IMR-90 (cell line): ENCODE measurements at regions not wholly inside any gene's neighbourhood (a gene's known extent, or its start where the extent isn't known, plus 50 kb on each side); places are given as distances from the start of the nearest gene placed in this dataset.

Experiments
- ATAC-seq: fragments of 200-7000 bp; cut with Tn5 transposase; 2 replicates; pipeline ENCODE4 v1.9.1; 2020; ENCODE audit warnings: low read depth, mild to moderate bottlenecking, moderate library complexity
- BruUV-seq: library from RNA; stranded (reverse); fragments of 400-500 nt; replicated peaks from 2 replicates; lab custom pipeline; 2021; lab: Mats Ljungman, UMichigan
- CTCF ChIA-PET: fragments of 300-600 bp; formaldehyde crosslinking; extraction: SDS; loops from one replicate; lab custom pipeline; 2021; ENCODE audit warnings: antibody characterized with exemption; lab: Yijun Ruan, JAX
- POLR2A ChIA-PET: fragments of 300-600 bp; sonication (Branson Sonifier 250); formaldehyde crosslinking; loops from one replicate; lab custom pipeline; 2022; ENCODE audit warnings: antibody characterized with exemption; ENCODE audit not compliant: unreplicated experiment; lab: Charles Lee
- DNase-seq: peaks from one replicate; pipeline ENCODE4 v3.0.0; 2013
- H2AFZ ChIP-seq: replicated peaks from 2 replicates; pipeline ENCODE3; 2013; ENCODE audit warnings: low read length, mild to moderate bottlenecking; ENCODE audit not compliant: poor library complexity
- H2AK5ac ChIP-seq: 2 replicates; pipeline ENCODE4 v1.6.1; 2013; ENCODE audit warnings: low read depth, low read length, inconsistent platforms
- H2AK9ac ChIP-seq: replicated peaks from 2 replicates; pipeline ENCODE3; 2013; ENCODE audit warnings: mild to moderate bottlenecking, low read depth, low read length, moderate library complexity; ENCODE audit not compliant: poor library complexity
- H2BK120ac ChIP-seq: 2 replicates; pipeline ENCODE4 v1.6.1; 2013; ENCODE audit warnings: low read depth, low read length, inconsistent platforms
- H2BK15ac ChIP-seq: 3 replicates; pipeline ENCODE4 v1.6.1; 2013; ENCODE audit warnings: low read depth, low read length, inconsistent platforms
- H2BK20ac ChIP-seq: 2 replicates; pipeline ENCODE4 v1.6.1; 2013; ENCODE audit warnings: low read depth, mild to moderate bottlenecking, inconsistent platforms, low read length, moderate library complexity
- H2BK5ac ChIP-seq: 2 replicates; pipeline ENCODE4 v1.6.1; 2013; ENCODE audit warnings: mild to moderate bottlenecking, low read depth, low read length, inconsistent platforms; ENCODE audit not compliant: poor library complexity, severe bottlenecking
- H3K14ac ChIP-seq: replicated peaks from 2 replicates; pipeline ENCODE4 v1.6.1; 2013; ENCODE audit warnings: low read depth, low read length, inconsistent platforms
- H3K18ac ChIP-seq: 2 replicates; pipeline ENCODE4 v1.6.1; 2013; ENCODE audit warnings: low read depth, low read length, control low read depth
- H3K23ac ChIP-seq: 2 replicates; pipeline ENCODE4 v1.6.1; 2013; ENCODE audit warnings: low read depth, low read length, inconsistent platforms
- H3K27ac ChIP-seq: 2 replicates; pipeline ENCODE4 v1.5.1; 2013; ENCODE audit warnings: mild to moderate bottlenecking, control low read depth, low read length; ENCODE audit not compliant: insufficient read depth
- H3K27me3 ChIP-seq: 2 replicates; pipeline ENCODE4 v1.6.1; 2013; ENCODE audit warnings: low read length; ENCODE audit not compliant: control insufficient read depth, insufficient read depth
- H3K36me3 ChIP-seq: 2 replicates; pipeline ENCODE4 v1.6.1; 2013; ENCODE audit warnings: low read length, mixed read lengths; ENCODE audit not compliant: control insufficient read depth, insufficient read depth
- H3K4ac ChIP-seq: 2 replicates; pipeline ENCODE4 v1.6.1; 2013; ENCODE audit warnings: low read depth, low read length, inconsistent platforms
- H3K4me1 ChIP-seq: 2 replicates; pipeline ENCODE4 v1.6.1; 2013; ENCODE audit warnings: low read length, mixed read lengths; ENCODE audit not compliant: control insufficient read depth, insufficient read depth
- H3K4me2 ChIP-seq: 2 replicates; pipeline ENCODE4 v1.6.1; 2013; ENCODE audit warnings: low read depth, mild to moderate bottlenecking, control low read depth, low read length, moderate library complexity
- H3K4me3 ChIP-seq: 2 replicates; pipeline ENCODE4 v1.5.1; 2013; ENCODE audit warnings: low read depth, mild to moderate bottlenecking, control low read depth, low read length, moderate library complexity; ENCODE audit not compliant: insufficient read depth
- H3K56ac ChIP-seq: 2 replicates; pipeline ENCODE4 v1.6.1; 2013; ENCODE audit warnings: low read length, inconsistent platforms; ENCODE audit not compliant: insufficient read depth; ENCODE audit errors: extremely low read depth
- H3K79me1 ChIP-seq, 2 experiments: 2 replicates each; pipeline ENCODE4 v1.6.1; 2013; ENCODE audit warnings: low read length in 2 of 2, inconsistent platforms in 1 of 2, low read depth in 1 of 2
- H3K9ac ChIP-seq: 2 replicates; pipeline ENCODE4 v1.6.1; 2013; ENCODE audit warnings: low read depth, low read length, control low read depth
- H3K9me1 ChIP-seq: 2 replicates; pipeline ENCODE4 v1.6.1; 2013; ENCODE audit warnings: low read length, inconsistent platforms; ENCODE audit not compliant: insufficient read depth
- H3K9me3 ChIP-seq: 2 replicates; pipeline ENCODE4 v1.6.1; 2013; ENCODE audit warnings: low read length; ENCODE audit not compliant: control insufficient read depth, insufficient read depth
- H4K20me1 ChIP-seq: 2 replicates; pipeline ENCODE4 v1.6.1; 2013; ENCODE audit warnings: low read length, inconsistent platforms; ENCODE audit not compliant: insufficient read depth
- H4K5ac ChIP-seq: 2 replicates; pipeline ENCODE4 v1.6.1; 2013; ENCODE audit warnings: mild to moderate bottlenecking, low read depth, low read length, control low read depth
- H4K8ac ChIP-seq, 2 experiments: 2 replicates each; pipeline ENCODE4 v1.6.1; 2013; ENCODE audit warnings: low read depth in 2 of 2, low read length in 2 of 2, control low read depth in 1 of 2, inconsistent platforms in 1 of 2
- H4K91ac ChIP-seq: 2 replicates; pipeline ENCODE4 v1.6.1; 2013; ENCODE audit warnings: low read depth, low read length, inconsistent platforms; ENCODE audit not compliant: insufficient read depth
- MAFK ChIP-seq: IDR thresholded peaks from 2 replicates; pipeline ENCODE4 v1.6.1; 2012; ENCODE audit warnings: low read depth, low read length, improper control_type of control experiment
- MAZ ChIP-seq: IDR thresholded peaks from 2 replicates; pipeline ENCODE4 v1.6.1; 2012; ENCODE audit warnings: low read depth, mild to moderate bottlenecking, low read length, improper control_type of control experiment, moderate library complexity, borderline replicate concordance
- MXI1 ChIP-seq: IDR thresholded peaks from 2 replicates; pipeline ENCODE4 v1.6.1; 2012; ENCODE audit warnings: low read depth, mild to moderate bottlenecking, low read length, moderate library complexity, borderline replicate concordance
- POLR2A ChIP-seq: IDR thresholded peaks from 2 replicates; pipeline ENCODE4 v1.6.1; 2012; ENCODE audit warnings: mild to moderate bottlenecking, low read depth, low read length
- RAD21 ChIP-seq: IDR thresholded peaks from 2 replicates; pipeline ENCODE4 v1.6.1; 2012; ENCODE audit warnings: low read length, improper control_type of control experiment
- WGBS, 2 experiments: methylation state at CpG; one replicate each; pipeline versions ENCODE4 v1.1.5 to v1.1.7; 2013; ENCODE audit warnings: missing lambda C conversion rate in 2 of 2; ENCODE audit not compliant: insufficient read length in 1 of 2; ENCODE audit errors: extremely low coverage in 2 of 2; 5-methylcytosine and 5-hydroxymethylcytosine counted together
- dilution Hi-C: fragments of 300-500 bp; cut with HindIII; formaldehyde crosslinking; loops from one replicate; pipeline ENCODE4 v1.14.3; 2018; ENCODE audit warnings: low sequenced_read_pairs; ENCODE audit not compliant: unreplicated experiment
- in situ Hi-C: fragments of 300-500 bp; cut with MboI; formaldehyde crosslinking; loops from 3 replicates; pipeline ENCODE4 v1.14.3; 2019; ENCODE audit warnings: low sequenced_read_pairs, inconsistent platforms, mixed read lengths
- intact Hi-C: fragments of 100-400 bp; cut with micrococcal nuclease; formaldehyde crosslinking; loops from 2 replicates; pipeline ENCODE4 v1.10.0; 2022

GRCh38 chr2:33775306-33775705, 176.2 kb upstream of the FAM98A start:
- Histone ChIP-seq H3K4me2 (no peak overlapping the region), H2AK9ac (no peak overlapping the region), H3K4me1 (no peaks in the 10 kb centered on the region), H3K4ac (no peak overlapping the region), H2BK15ac (no peak overlapping the region), H3K36me3 (no peaks in the 10 kb centered on the region), H4K91ac (no peak overlapping the region), H3K23ac (no peak overlapping the region), H2AFZ (no peak overlapping the region), H4K5ac (no peak overlapping the region), H3K14ac (no peak overlapping the region), H3K27me3 (no peaks in the 10 kb centered on the region), H2BK20ac (no peak overlapping the region), H2AK5ac (no peak overlapping the region), H4K20me1 (no peaks in the 10 kb centered on the region), H2BK120ac (no peak overlapping the region), H2BK5ac (no peak overlapping the region), H3K79me1 (no peaks in the 10 kb centered on the region), H3K9me3 (no peaks in the 10 kb centered on the region), H3K4me3 (no peak overlapping the region), H3K18ac (no peak overlapping the region), H3K9me1 (no peaks in the 10 kb centered on the region), H3K56ac (no peak overlapping the region), H3K27ac (no peak overlapping the region), H3K9ac (no peak overlapping the region), H4K8ac (no peak overlapping the region)
- BruUV-seq = no TSS peak
- DNase-seq (no peak), ATAC-seq (no peak)
- in situ Hi-C loops (no loop called here), intact Hi-C loops (no loop called here), dilution Hi-C loops (no loop called here)
- WGBS, 2 experiments = 89% methylated on average over 5 of the region's 21 CpGs; no CpG with 5 or more reads in 1 of the 2 experiments
- ChIA-PET POLR2A (no interaction called here), CTCF (no interaction called here)
- TF ChIP-seq RAD21 = no peak
- no peak for TF ChIP-seq MAZ
- TF ChIP-seq MAFK = no peak
- TF ChIP-seq POLR2A = no peak
- TF ChIP-seq MXI1 = no peak
